CD14-positive monocyte (primary cell): ENCODE measurements at regions not wholly inside any gene's neighbourhood (a gene's known extent, or its start where the extent isn't known, plus 50 kb on each side); places are given as distances from the start of the nearest gene placed in this dataset.

Source experiments
- DNase-seq, 3 donors: peaks; one replicate each; pipeline ENCODE4 v3.0.0-alpha.2; 2011 to 2022
- H2AFZ ChIP-seq: 2 replicates; pipeline ENCODE4 v1.6.0; 2012; ENCODE audit warnings: mild to moderate bottlenecking, low read depth, low read length, inconsistent platforms; ENCODE audit not compliant: insufficient read depth, poor library complexity, severe bottlenecking
- H3K27ac ChIP-seq, 2 donors: 1 replicate in 1 of 2; 2 replicates in 1 of 2; pipeline ENCODE4 v1.5.1; 2012 to 2013; ENCODE audit warnings: low read length in 2 of 2, control low read depth in 1 of 2, inconsistent platforms in 1 of 2, low read depth in 1 of 2, mild to moderate bottlenecking in 1 of 2
- H3K27me3 ChIP-seq, 2 donors: one replicate each; pipeline versions ENCODE4 v1.6.0 to v1.6.1; 2011 to 2013; ENCODE audit warnings: low read length in 2 of 2; ENCODE audit not compliant: control insufficient read depth in 2 of 2, insufficient read depth in 2 of 2
- H3K36me3 ChIP-seq, 2 donors: replicated peaks in 1 of 2; 1 replicate in 1 of 2; 2 replicates in 1 of 2; pipeline versions ENCODE4 v1.5.1 to v1.6.1; 2012 to 2013; ENCODE audit warnings: low read length in 2 of 2, control low read depth in 1 of 2, inconsistent platforms in 1 of 2, mild to moderate bottlenecking in 1 of 2; ENCODE audit not compliant: insufficient read depth in 2 of 2, control insufficient read depth in 1 of 2
- H3K4me1 ChIP-seq, 2 donors: 1 replicate in 1 of 2; 2 replicates in 1 of 2; pipeline versions ENCODE4 v1.5.1 to v1.6.1; 2012 to 2013; ENCODE audit warnings: low read length in 2 of 2, control low read depth in 1 of 2, inconsistent platforms in 1 of 2, mild to moderate bottlenecking in 1 of 2, moderate library complexity in 1 of 2; ENCODE audit not compliant: insufficient read depth in 2 of 2, control insufficient read depth in 1 of 2
- H3K4me2 ChIP-seq: replicated peaks from 2 replicates; pipeline ENCODE3; 2012; ENCODE audit warnings: low read length, moderate library complexity, mild to moderate bottlenecking; ENCODE audit not compliant: poor library complexity, severe bottlenecking; ENCODE audit errors: extremely low read depth
- H3K4me3 ChIP-seq, 3 experiments: fragments of 200-600 bp in 1 of 3; sonication (generic) in 1 of 3; replicated peaks in 1 of 3; 1 replicate in 2 of 3; 2 replicates in 1 of 3; pipeline ENCODE4 v1.5.1; 2011 to 2013; ENCODE audit warnings: low read length in 3 of 3, mild to moderate bottlenecking in 3 of 3, control low read depth in 2 of 3, low read depth in 2 of 3, inconsistent platforms in 1 of 3, moderate library complexity in 1 of 3
- H3K79me2 ChIP-seq: 2 replicates; pipeline ENCODE4 v1.6.0; 2012; ENCODE audit warnings: mild to moderate bottlenecking, control low read depth, inconsistent platforms, low read length, moderate library complexity; ENCODE audit not compliant: insufficient read depth
- H3K9ac ChIP-seq: 2 replicates; pipeline ENCODE4 v1.6.0; 2017; ENCODE audit warnings: low read length, mild to moderate bottlenecking; ENCODE audit not compliant: insufficient read depth, poor library complexity, severe bottlenecking
- H3K9me3 ChIP-seq, 2 donors: replicated peaks in 1 of 2; 1 replicate in 1 of 2; 2 replicates in 1 of 2; pipeline versions ENCODE4 v1.5.1 to v1.6.1; 2012 to 2013; ENCODE audit warnings: low read length in 2 of 2, control low read depth in 1 of 2; ENCODE audit not compliant: control insufficient read depth in 1 of 2, insufficient read depth in 1 of 2
- H4K20me1 ChIP-seq: 2 replicates; pipeline ENCODE4 v1.6.0; 2012; ENCODE audit warnings: mild to moderate bottlenecking, low read length, control low read depth, moderate library complexity; ENCODE audit not compliant: insufficient read depth
- H3K27ac Mint-ChIP-seq, 7 donors: one replicate each; pipeline ENCODE4 v1.8.0; 2020; ENCODE audit warnings: mild to moderate bottlenecking in 7 of 7, mixed read lengths in 7 of 7, moderate library complexity in 6 of 7, inconsistent platforms in 2 of 7
- H3K27me3 Mint-ChIP-seq, 3 donors: one replicate each; pipeline ENCODE4 v1.8.0; 2021 to 2022; ENCODE audit warnings: low read depth in 3 of 3, mild to moderate bottlenecking in 3 of 3, mixed read lengths in 3 of 3, moderate library complexity in 3 of 3, inconsistent platforms in 1 of 3
- H3K36me3 Mint-ChIP-seq, 2 donors: one replicate each; pipeline ENCODE4 v1.8.0; 2020; ENCODE audit warnings: mixed read lengths in 2 of 2, inconsistent platforms in 1 of 2, mild to moderate bottlenecking in 1 of 2
- H3K4me1 Mint-ChIP-seq: one replicate; pipeline ENCODE4 v1.8.0; 2020; ENCODE audit warnings: mild to moderate bottlenecking, mixed read lengths
- H3K4me3 Mint-ChIP-seq, 2 donors: one replicate each; pipeline ENCODE4 v1.8.0; 2020; ENCODE audit warnings: mild to moderate bottlenecking in 2 of 2, mixed read lengths in 2 of 2, moderate library complexity in 1 of 2
- H3K9me3 Mint-ChIP-seq, 7 donors: one replicate each; pipeline ENCODE4 v1.8.0; 2020 to 2022; ENCODE audit warnings: mixed read lengths in 7 of 7, mild to moderate bottlenecking in 6 of 7, moderate library complexity in 6 of 7, inconsistent platforms in 2 of 7
- CTCF ChIP-seq: fragments of 200-600 bp; IDR thresholded peaks from one replicate; pipeline ENCODE4 v1.8.0; 2022; ENCODE audit warnings: antibody characterized with exemption, mild to moderate bottlenecking
- WGBS: methylation state at CpG from one replicate; pipeline ENCODE4 v1.1.5; 2013; ENCODE audit warnings: missing lambda C conversion rate; ENCODE audit not compliant: insufficient coverage; 5-methylcytosine and 5-hydroxymethylcytosine counted together
- intact Hi-C, 2 donors: fragments of 100-400 bp; cut with micrococcal nuclease; formaldehyde crosslinking; loops; one replicate each; pipeline versions ENCODE4 v1.15.0 to v1.15.1; 2023

- Mint-ChIP-seq H3K4me3 (no peak overlapping the region), H3K27ac (no peak overlapping the region), H3K27me3 (no peaks in the 10 kb centered on the region), H3K36me3 (no peaks in the 10 kb centered on the region), H3K9me3 (peaks cover 2 to 6% (median 3%) of the 10 kb centered on the region in 7 donors), H3K4me1 (no peaks in the 10 kb centered on the region)
- no peak for TF ChIP-seq CTCF
- DNase-seq = no peak
- Histone ChIP-seq H3K4me2 (no peak overlapping the region), H3K4me3 (no peak overlapping the region), H3K4me1 (no peaks in the 10 kb centered on the region), H3K36me3 (no peaks in the 10 kb centered on the region), H3K9me3 (no peaks in the 10 kb centered on the region), H3K27me3 (no peaks in the 10 kb centered on the region), H3K27ac (no peak overlapping the region), H3K79me2 (no peaks in the 10 kb centered on the region), H2AFZ (no peak overlapping the region), H3K9ac (no peak overlapping the region), H4K20me1 (no peaks in the 10 kb centered on the region)
- no CpG with 5 or more reads among the region's 2 CpGs for WGBS
- intact Hi-C loops = no loop called here
Measured at GRCh38 chr13:105432438-105432837, 1103.0 kb downstream of the EFNB2 start.

GRCh38 chr13:105428811-105429210 lies 1106.7 kb downstream of the EFNB2 start:
- no peak for DNase-seq
- no peak for TF ChIP-seq CTCF
- Histone ChIP-seq H3K4me3 (no peak overlapping the region), H3K27me3 (no peaks in the 10 kb centered on the region), H2AFZ (no peak overlapping the region), H3K9me3 (no peaks in the 10 kb centered on the region), H3K36me3 (no peaks in the 10 kb centered on the region), H3K79me2 (no peaks in the 10 kb centered on the region), H3K27ac (no peak overlapping the region), H3K9ac (no peak overlapping the region), H3K4me2 (no peak overlapping the region), H3K4me1 (no peaks in the 10 kb centered on the region), H4K20me1 (no peaks in the 10 kb centered on the region)
- Mint-ChIP-seq H3K4me1 (no peaks in the 10 kb centered on the region), H3K27me3 (no peaks in the 10 kb centered on the region), H3K4me3 (no peak overlapping the region), H3K36me3 (no peaks in the 10 kb centered on the region), H3K27ac (no peak overlapping the region), H3K9me3 (peaks cover 0 to 7% (median 2%) of the 10 kb centered on the region in 7 donors)
- intact Hi-C loops = no loop called here
- WGBS = no CpG with 5 or more reads among the region's 2 CpGs
